Esophagus muscularis mucosa (tissue), 4 donors: ENCODE measurements at regions not wholly inside any gene's neighbourhood (a gene's known extent, or its start where the extent isn't known, plus 50 kb on each side); places are given as distances from the start of the nearest gene placed in this dataset.

ENCODE experiments used
- CTCF ChIP-seq, 3 experiments: fragments of 200-600 bp in 2 of 3; fragments of 450-650 bp in 1 of 3; sonication (generic) in 2 of 3; IDR thresholded peaks; one replicate each; pipeline ENCODE4 v1.5.1; 2017 to 2019; ENCODE audit warnings: antibody characterized with exemption in 3 of 3, mild to moderate bottlenecking in 2 of 3, moderate library complexity in 1 of 3
- EP300 ChIP-seq: sonication (generic); formaldehyde crosslinking; IDR thresholded peaks from one replicate; pipeline ENCODE4 v1.6.1; 2017; ENCODE audit warnings: antibody characterized with exemption
- POLR2A ChIP-seq: fragments of 450-650 bp; IDR thresholded peaks from one replicate; pipeline ENCODE4 v1.6.1; 2017; ENCODE audit warnings: antibody characterized with exemption, moderate library complexity, mild to moderate bottlenecking, low read depth
- POLR2AphosphoS5 ChIP-seq, 2 donors: sonication (generic); formaldehyde crosslinking; IDR thresholded peaks; one replicate each; pipeline ENCODE4 v1.6.1; 2017; ENCODE audit warnings: antibody characterized with exemption in 2 of 2

- TF ChIP-seq CTCF (IDR thresholded peaks at IDR 0.05) (no peak), POLR2A (no peak), EP300 (no peak), POLR2AphosphoS5 (IDR thresholded peaks at IDR 0.05) (no peak)
These were observed 213.4 kb upstream of the GSE1 start for GRCh38 chr16:85399583-85400284.
